HepG2 (cell line): ENCODE measurements at regions not wholly inside any gene's neighbourhood (a gene's known extent, or its start where the extent isn't known, plus 50 kb on each side); places are given as distances from the start of the nearest gene placed in this dataset.

Experiments
- DNMT1 ChIP-seq: sonication (generic); formaldehyde crosslinking; IDR thresholded peaks from 2 replicates; pipeline ENCODE4 v1.5.1; 2020; ENCODE audit warnings: mild to moderate bottlenecking, missing genetic modification reagents
- KDM5B ChIP-seq: sonication (generic); formaldehyde crosslinking; IDR thresholded peaks from 2 replicates; pipeline ENCODE4 v1.4.0; 2020; ENCODE audit warnings: missing genetic modification reagents, mild to moderate bottlenecking, borderline replicate concordance
- TBP ChIP-seq: sonication (generic); formaldehyde crosslinking; IDR thresholded peaks from 2 replicates; pipeline ENCODE4 v1.5.0; 2020; ENCODE audit warnings: missing genetic modification reagents
- TFAP4 ChIP-seq: sonication (generic); IDR thresholded peaks from 2 replicates; pipeline ENCODE4 v1.6.1; 2016; ENCODE audit warnings: low read depth, borderline replicate concordance
- UBTF ChIP-seq: sonication (generic); formaldehyde crosslinking; IDR thresholded peaks from 2 replicates; pipeline ENCODE4 v1.4.0; 2020; ENCODE audit warnings: mild to moderate bottlenecking, missing genetic modification reagents
- YY1 ChIP-seq: IDR thresholded peaks from 2 replicates; pipeline ENCODE4 v1.6.1; 2011; ENCODE audit warnings: low read length, low read depth, moderate library complexity, mild to moderate bottlenecking; ENCODE audit not compliant: insufficient read depth, insufficient replicate concordance
- ZBTB10 ChIP-seq: sonication (generic); formaldehyde crosslinking; IDR thresholded peaks from 2 replicates; pipeline ENCODE4 v1.4.0; 2020; ENCODE audit warnings: missing genetic modification reagents, borderline replicate concordance
- ZFX ChIP-seq: sonication (generic); formaldehyde crosslinking; IDR thresholded peaks from 2 replicates; pipeline ENCODE4 v1.4.0; 2020; ENCODE audit warnings: mild to moderate bottlenecking, low read depth, missing genetic modification reagents, moderate library complexity
- ZNF256 ChIP-seq: sonication (generic); formaldehyde crosslinking; conservative IDR thresholded peaks from 2 replicates; pipeline ENCODE4 v1.4.0; 2020; ENCODE audit warnings: missing genetic modification reagents

DNA sequence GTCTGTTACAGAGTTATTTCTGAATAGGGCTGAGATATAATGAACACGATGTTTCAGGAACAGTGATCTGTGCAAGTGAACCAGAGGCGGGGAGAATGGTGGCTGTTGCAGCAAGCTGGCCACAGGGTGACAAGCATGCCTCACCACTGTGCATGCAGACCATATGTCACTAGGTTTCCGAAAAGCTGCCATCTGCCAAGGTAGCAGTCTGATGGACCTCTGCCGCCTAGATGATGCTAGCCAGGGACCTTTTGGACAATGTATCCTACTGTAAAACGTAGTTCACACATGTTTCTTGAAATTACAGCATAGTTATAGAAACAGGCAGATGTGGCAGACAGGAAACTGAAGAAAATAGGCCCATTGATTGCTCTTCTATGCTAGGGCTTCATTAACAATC, 204.2 kb upstream of the RRP15 start:
- TF ChIP-seq UBTF (no peak), YY1 (no peak), KDM5B (CRISPR knock-in tag) (no peak), TBP (no peak), ZNF256 (CRISPR knock-in tag) (no peak), DNMT1 (CRISPR knock-in tag) (no peak), TFAP4 (no peak), ZFX (CRISPR knock-in tag) (no peak), ZBTB10 (CRISPR knock-in tag) (no peak)
